ENCODE measurements at regions not wholly inside any gene's neighbourhood (a gene's known extent, or its start where the extent isn't known, plus 50 kb on each side); places are given as distances from the start of the nearest gene placed in this dataset.

DNA sequence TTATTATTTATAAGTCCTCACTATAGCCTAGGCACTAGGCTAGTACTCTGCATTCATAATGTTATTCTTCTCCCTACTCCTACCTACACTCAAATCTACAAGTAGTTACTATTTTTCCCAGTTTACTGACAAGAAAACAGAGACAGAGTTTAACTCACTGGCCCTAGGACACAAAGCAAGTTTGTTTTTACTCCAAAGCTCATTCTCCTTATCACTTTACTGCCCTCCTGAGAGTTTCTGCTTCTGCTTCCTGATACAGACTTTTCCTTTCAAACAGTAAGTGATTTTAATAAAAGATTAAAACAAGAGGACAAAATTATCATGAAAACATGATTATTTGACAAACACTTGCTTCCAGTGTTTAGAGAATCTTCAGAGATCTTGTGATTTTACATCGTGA, 60.6 kb upstream of the CADPS start:
- intact Hi-C loops (cut with micrococcal nuclease), result no loop called here
- Histone ChIP-seq H3K4me2 (ENCODE audit: low read length) (no peak overlapping the region), H3K9ac (ENCODE audit: low read length) (no peak overlapping the region), H3F3A (ENCODE audit: low read length, unreplicated experiment) (no peaks in the 10 kb centered on the region), H3K9me2 (replicated peaks; ENCODE audit: low read length) (no peaks in the 10 kb centered on the region), H3K36me3 (ENCODE audit: low read depth, low read length) (no peaks in the 10 kb centered on the region), H4K20me1 (ENCODE audit: low read length) (no peaks in the 10 kb centered on the region), H3K27ac (ENCODE audit: low read length) (no peak overlapping the region), H3K4me3 (ENCODE audit: low read length) (no peak overlapping the region), H2AFZ (ENCODE audit: low read length) (no peak overlapping the region), H3K9me3 (ENCODE audit: low read length) (0 out of 2 replicates have a peak, but pooled peaks cover 8% of the 10 kb centered on the region), H3K4me1 (ENCODE audit: insufficient read depth, low read length) (no peaks in the 10 kb centered on the region), H3K79me2 (ENCODE audit: low read length) (no peaks in the 10 kb centered on the region), H3K27me3 (ENCODE audit: low read length) (no peaks in the 10 kb centered on the region)
- no peak for ATAC-seq
- no peak for DNase-seq
- CTCF ChIA-PET, result no interaction called here
- TF ChIP-seq EZH2phosphoT487 (IDR thresholded peaks at IDR 0.05; ENCODE audit: borderline replicate concordance, low read length) (no peak), EZH2 (IDR thresholded peaks at IDR 0.05; ENCODE audit: low read length, unreplicated experiment) (no peak)
- POLR2A ChIA-PET (ENCODE audit: unreplicated experiment), result no interaction called here
- BruUV-seq (replicated peaks), result no TSS peak

DNA sequence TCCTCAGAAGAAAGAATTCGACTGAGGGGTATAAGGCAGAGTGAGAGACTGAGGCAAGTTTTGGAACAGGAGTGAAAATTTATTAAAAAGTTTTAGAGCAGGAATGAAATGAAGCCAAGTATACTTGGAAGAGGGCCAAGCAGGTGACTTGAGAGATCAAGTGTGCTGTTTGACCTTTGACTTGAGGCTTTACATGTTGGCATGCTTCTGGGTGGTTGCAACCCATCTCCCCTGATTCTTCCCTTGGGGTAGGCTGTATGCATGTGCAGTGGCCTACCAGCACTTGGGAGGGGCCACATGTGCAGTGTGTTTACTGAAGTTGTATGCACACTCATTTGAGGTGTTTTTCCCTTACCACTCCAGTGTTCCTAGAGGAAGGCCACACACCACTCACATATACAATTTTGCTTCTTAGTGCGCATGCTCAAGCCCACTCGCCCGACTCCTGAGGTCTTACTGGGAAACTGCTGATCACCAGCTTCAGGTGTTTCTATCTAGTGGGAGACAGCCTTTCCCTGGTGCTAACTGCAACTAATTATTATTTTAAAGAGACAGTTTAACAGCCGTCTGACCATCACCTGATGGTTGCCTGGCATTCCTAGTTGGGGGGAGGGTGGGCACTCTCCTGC, 61.5 kb upstream of the CADPS start:
- H3K27me3 ChIP-seq (ENCODE audit: low read length), result no peaks in the 10 kb centered on the region
- no peaks in the 10 kb centered on the region for H3K36me3 ChIP-seq (ENCODE audit: low read depth, low read length)
- no peaks in the 10 kb centered on the region for H3F3A ChIP-seq (ENCODE audit: low read length, unreplicated experiment)
- BruUV-seq (replicated peaks), result no TSS peak
- H3K4me3 ChIP-seq (ENCODE audit: low read length), result no peak overlapping the region
- no peak overlapping the region for H3K4me2 ChIP-seq (ENCODE audit: low read length)
- no peaks in the 10 kb centered on the region for H4K20me1 ChIP-seq (ENCODE audit: low read length)
- intact Hi-C loops (cut with micrococcal nuclease), result no loop called here
- TF ChIP-seq, protein P1, sequence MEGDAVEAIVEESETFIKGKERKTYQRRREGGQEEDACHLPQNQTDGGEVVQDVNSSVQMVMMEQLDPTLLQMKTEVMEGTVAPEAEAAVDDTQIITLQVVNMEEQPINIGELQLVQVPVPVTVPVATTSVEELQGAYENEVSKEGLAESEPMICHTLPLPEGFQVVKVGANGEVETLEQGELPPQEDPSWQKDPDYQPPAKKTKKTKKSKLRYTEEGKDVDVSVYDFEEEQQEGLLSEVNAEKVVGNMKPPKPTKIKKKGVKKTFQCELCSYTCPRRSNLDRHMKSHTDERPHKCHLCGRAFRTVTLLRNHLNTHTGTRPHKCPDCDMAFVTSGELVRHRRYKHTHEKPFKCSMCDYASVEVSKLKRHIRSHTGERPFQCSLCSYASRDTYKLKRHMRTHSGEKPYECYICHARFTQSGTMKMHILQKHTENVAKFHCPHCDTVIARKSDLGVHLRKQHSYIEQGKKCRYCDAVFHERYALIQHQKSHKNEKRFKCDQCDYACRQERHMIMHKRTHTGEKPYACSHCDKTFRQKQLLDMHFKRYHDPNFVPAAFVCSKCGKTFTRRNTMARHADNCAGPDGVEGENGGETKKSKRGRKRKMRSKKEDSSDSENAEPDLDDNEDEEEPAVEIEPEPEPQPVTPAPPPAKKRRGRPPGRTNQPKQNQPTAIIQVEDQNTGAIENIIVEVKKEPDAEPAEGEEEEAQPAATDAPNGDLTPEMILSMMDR (conservative IDR thresholded peaks at IDR 0.05; ENCODE audit: low read depth, low read length), result no peak
- TF ChIP-seq EZH2phosphoT487 (IDR thresholded peaks at IDR 0.05; ENCODE audit: borderline replicate concordance, low read length), result no peak
- no peak for DNase-seq
- no peaks in the 10 kb centered on the region for H3K79me2 ChIP-seq (ENCODE audit: low read length)
- no peak overlapping the region for H3K9ac ChIP-seq (ENCODE audit: low read length)
- no peak overlapping the region for H3K27ac ChIP-seq (ENCODE audit: low read length)
- H3K4me1 ChIP-seq (ENCODE audit: insufficient read depth, low read length), result no peaks in the 10 kb centered on the region
- H2AFZ ChIP-seq (ENCODE audit: low read length), result no peak overlapping the region
- H3K9me3 ChIP-seq (ENCODE audit: low read length), result 0 out of 2 replicates have a peak, but pooled peaks cover 4% of the 10 kb centered on the region
- H3K9me2 ChIP-seq (replicated peaks; ENCODE audit: low read length), result no peaks in the 10 kb centered on the region
- POLR2A ChIA-PET (ENCODE audit: unreplicated experiment), result no interaction called here
- ATAC-seq, result no peak
- CTCF ChIA-PET, result no interaction called here

DNA sequence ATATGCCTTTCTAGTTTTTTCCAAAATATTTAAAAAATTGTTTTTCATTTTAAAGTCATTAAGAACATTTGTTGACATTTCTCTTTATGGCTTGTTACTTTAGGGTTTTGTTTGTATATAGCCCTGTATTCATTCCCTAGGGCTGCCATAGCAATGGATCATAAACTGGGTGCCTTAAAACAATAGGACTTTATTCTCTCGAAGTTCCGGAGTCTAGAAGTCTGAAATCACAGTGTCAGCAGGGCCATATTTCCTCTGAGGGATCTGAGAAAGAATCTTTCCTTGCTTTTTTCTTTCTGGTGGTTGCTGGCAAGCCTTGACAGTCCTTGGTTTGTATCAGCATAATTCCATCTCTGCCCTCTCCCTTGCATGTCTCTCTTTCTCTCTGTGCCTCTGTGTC, 63.4 kb upstream of the CADPS start:
- Histone ChIP-seq H3K4me3 (ENCODE audit: low read length) (no peak overlapping the region), H3K4me2 (ENCODE audit: low read length) (no peak overlapping the region), H3K27ac (ENCODE audit: low read length) (no peak overlapping the region), H4K20me1 (ENCODE audit: low read length) (no peaks in the 10 kb centered on the region), H3K4me1 (ENCODE audit: insufficient read depth, low read length) (no peaks in the 10 kb centered on the region), H3K9me2 (replicated peaks; ENCODE audit: low read length) (no peaks in the 10 kb centered on the region), H3K27me3 (ENCODE audit: low read length) (no peaks in the 10 kb centered on the region), H3K36me3 (ENCODE audit: low read depth, low read length) (no peaks in the 10 kb centered on the region), H3K9ac (ENCODE audit: low read length) (no peak overlapping the region), H3K79me2 (ENCODE audit: low read length) (no peaks in the 10 kb centered on the region), H2AFZ (ENCODE audit: low read length) (no peak overlapping the region), H3F3A (ENCODE audit: low read length, unreplicated experiment) (no peaks in the 10 kb centered on the region), H3K9me3 (ENCODE audit: low read length) (0 out of 2 replicates have a peak, but pooled peaks cover 4% of the 10 kb centered on the region)
- DNase-seq, result no peak
- no TSS peak for BruUV-seq (replicated peaks)
- intact Hi-C loops (cut with micrococcal nuclease), result no loop called here
- TF ChIP-seq EZH2 (IDR thresholded peaks at IDR 0.05; ENCODE audit: low read length, unreplicated experiment) (no peak), EZH2phosphoT487 (IDR thresholded peaks at IDR 0.05; ENCODE audit: borderline replicate concordance, low read length) (no peak)
- TF ChIP-seq, protein P1 (conservative IDR thresholded peaks at IDR 0.05; ENCODE audit: low read depth, low read length), result no peak
- POLR2A ChIA-PET (ENCODE audit: unreplicated experiment), result no interaction called here
- CTCF ChIA-PET, result no interaction called here
- ATAC-seq, result no peak

All from PC-3 (cell line).